Stomach (tissue), 8 donors: ENCODE measurements at regions not wholly inside any gene's neighbourhood (a gene's known extent, or its start where the extent isn't known, plus 50 kb on each side); places are given as distances from the start of the nearest gene placed in this dataset.

ENCODE experiments used
- DNase-seq, 2 donors: peaks; one replicate each; pipeline versions ENCODE4 v3.0.0 to v3.0.0-alpha.2; 2013 to 2019
- H3K27ac ChIP-seq, 5 donors: fragments of 200-600 bp in 4 of 5; sonication (generic) in 4 of 5; one replicate each; pipeline ENCODE4 v1.5.1; 2013 to 2019; ENCODE audit warnings: mild to moderate bottlenecking in 1 of 5, moderate library complexity in 1 of 5
- H3K27me3 ChIP-seq, 3 donors: fragments of 200-600 bp; sonication (generic); one replicate each; pipeline ENCODE4 v1.5.1; 2017 to 2019; ENCODE audit warnings: mixed run types in 1 of 3
- H3K36me3 ChIP-seq, 4 donors: fragments of 200-600 bp; sonication (generic); 1 replicate in 3 of 4; 2 replicates in 1 of 4; pipeline ENCODE4 v1.5.1; 2016 to 2019
- H3K4me1 ChIP-seq, 4 donors: fragments of 200-600 bp; sonication (generic); one replicate each; pipeline ENCODE4 v1.5.1; 2016 to 2019
- H3K4me3 ChIP-seq, 4 donors: fragments of 200-600 bp; sonication (generic) in 3 of 4; one replicate each; pipeline ENCODE4 v1.5.1; 2016 to 2019; ENCODE audit warnings: mild to moderate bottlenecking in 1 of 4
- H3K9me3 ChIP-seq, 4 donors: fragments of 200-600 bp; sonication (generic); one replicate each; pipeline ENCODE4 v1.5.1; 2016 to 2019
- EP300 ChIP-seq: sonication (generic); formaldehyde crosslinking; IDR thresholded peaks from one replicate; pipeline ENCODE4 v1.6.1; 2017; ENCODE audit warnings: antibody characterized with exemption
- POLR2A ChIP-seq, 4 donors: fragments of 450-650 bp; IDR thresholded peaks; one replicate each; pipeline ENCODE4 v1.6.1; 2016; ENCODE audit warnings: antibody characterized with exemption in 4 of 4, control low read depth in 2 of 4, mild to moderate bottlenecking in 1 of 4, moderate library complexity in 1 of 4
- POLR2AphosphoS5 ChIP-seq, 3 donors: sonication (generic); formaldehyde crosslinking; IDR thresholded peaks; one replicate each; pipeline ENCODE4 v1.6.1; 2016; ENCODE audit warnings: antibody characterized with exemption in 3 of 3
- WGBS, 5 donors: extraction: QIAGEN DNeasy Blood & Tissue Kit in 3 of 5; methylation state at CpG; one replicate each; pipeline versions ENCODE4 v1.1.5 to v1.1.7; 2013 to 2018; 5-methylcytosine and 5-hydroxymethylcytosine counted together
- intact Hi-C: fragments of 100-400 bp; cut with DNase I; formaldehyde crosslinking; loops from one replicate; pipeline ENCODE4 v1.15.1; 2023; ENCODE audit warnings: low total_unique reads
- TF ChIP-seq, protein P1 (sequence below), 7 experiments: fragments of 450-650 bp in 4 of 7; fragments of 200-600 bp in 3 of 7; sonication (generic) in 3 of 7; IDR thresholded peaks; one replicate each; pipeline ENCODE4 v1.5.1; 2016 to 2019; ENCODE audit warnings: antibody characterized with exemption in 7 of 7, control low read depth in 2 of 7, mild to moderate bottlenecking in 1 of 7
- donor health status: healthy with polysubstance abuse.
- donor health status: Bipolar disorder and iron deficiency.
- donor health status: healthy.

DNA sequence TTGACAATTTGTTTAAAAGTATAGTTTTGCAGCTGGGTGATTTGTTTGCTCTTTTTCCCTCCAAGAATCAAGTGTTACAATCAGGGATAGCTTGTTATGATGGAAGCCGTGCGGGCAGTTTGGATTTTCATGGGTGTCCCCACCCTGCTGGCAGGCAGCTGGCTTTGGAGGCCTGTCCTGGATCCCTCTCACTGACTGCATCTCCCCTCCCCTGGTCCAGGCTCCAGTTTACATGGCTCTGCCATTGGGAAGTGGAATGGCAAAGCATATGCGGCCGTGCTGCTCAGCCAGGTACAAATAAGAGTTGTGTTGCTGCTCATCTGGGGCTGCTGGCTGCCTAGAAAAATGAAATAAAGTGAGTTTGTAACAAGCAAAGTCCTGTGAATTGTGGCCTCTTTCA is 76.0 kb downstream of the CXCL12 start:
- Histone ChIP-seq H3K27ac (no peak overlapping the region), H3K27me3 (peaks cover 0 to 7% (median 0%) of the 10 kb centered on the region in 3 donors), H3K9me3 (no peaks in the 10 kb centered on the region), H3K4me1 (peaks cover 8 to 14% (median 11%) of the 10 kb centered on the region in 4 donors), H3K4me3 (no peak overlapping the region), H3K36me3 (no peaks in the 10 kb centered on the region)
- TF ChIP-seq, protein P1, sequence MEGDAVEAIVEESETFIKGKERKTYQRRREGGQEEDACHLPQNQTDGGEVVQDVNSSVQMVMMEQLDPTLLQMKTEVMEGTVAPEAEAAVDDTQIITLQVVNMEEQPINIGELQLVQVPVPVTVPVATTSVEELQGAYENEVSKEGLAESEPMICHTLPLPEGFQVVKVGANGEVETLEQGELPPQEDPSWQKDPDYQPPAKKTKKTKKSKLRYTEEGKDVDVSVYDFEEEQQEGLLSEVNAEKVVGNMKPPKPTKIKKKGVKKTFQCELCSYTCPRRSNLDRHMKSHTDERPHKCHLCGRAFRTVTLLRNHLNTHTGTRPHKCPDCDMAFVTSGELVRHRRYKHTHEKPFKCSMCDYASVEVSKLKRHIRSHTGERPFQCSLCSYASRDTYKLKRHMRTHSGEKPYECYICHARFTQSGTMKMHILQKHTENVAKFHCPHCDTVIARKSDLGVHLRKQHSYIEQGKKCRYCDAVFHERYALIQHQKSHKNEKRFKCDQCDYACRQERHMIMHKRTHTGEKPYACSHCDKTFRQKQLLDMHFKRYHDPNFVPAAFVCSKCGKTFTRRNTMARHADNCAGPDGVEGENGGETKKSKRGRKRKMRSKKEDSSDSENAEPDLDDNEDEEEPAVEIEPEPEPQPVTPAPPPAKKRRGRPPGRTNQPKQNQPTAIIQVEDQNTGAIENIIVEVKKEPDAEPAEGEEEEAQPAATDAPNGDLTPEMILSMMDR (IDR thresholded peaks at IDR 0.05) = no peak
- no peak for TF ChIP-seq EP300
- no peak for TF ChIP-seq POLR2A (IDR thresholded peaks at IDR 0.05)
- no peak for TF ChIP-seq POLR2AphosphoS5 (IDR thresholded peaks at IDR 0.05)
- WGBS, 5 donors = 76 to 94% (median 88%) methylated on average over 4 of the region's 4 CpGs
- no peak for DNase-seq
- intact Hi-C loops = no loop called here

- intact Hi-C loops = no loop called here
- TF ChIP-seq, protein P1 (IDR thresholded peaks at IDR 0.05) = no peak
- TF ChIP-seq EP300 (no peak), POLR2AphosphoS5 (IDR thresholded peaks at IDR 0.05) (no peak), POLR2A (IDR thresholded peaks at IDR 0.05) (no peak)
- H3K4me3 ChIP-seq = no peak overlapping the region
- peaks cover 8 to 14% (median 11%) of the 10 kb centered on the region in 4 donors for H3K4me1 ChIP-seq
- H3K36me3 ChIP-seq = no peaks in the 10 kb centered on the region
- 76 to 87% (median 84%) methylated on average over 3 of the region's 3 CpGs for WGBS, 5 donors
- H3K27ac ChIP-seq = no peak overlapping the region
- no peak for DNase-seq
- H3K27me3 ChIP-seq = peaks cover 0 to 7% (median 0%) of the 10 kb centered on the region in 3 donors
- H3K9me3 ChIP-seq = no peaks in the 10 kb centered on the region
These were observed 77.2 kb downstream of the CXCL12 start for GRCh38 chr10:44307691-44308090.

- Histone ChIP-seq H3K4me1 (peaks cover 8 to 14% (median 11%) of the 10 kb centered on the region in 4 donors), H3K9me3 (no peaks in the 10 kb centered on the region), H3K27ac (no peak overlapping the region), H3K36me3 (no peaks in the 10 kb centered on the region), H3K4me3 (no peak overlapping the region), H3K27me3 (peaks cover 0 to 7% (median 0%) of the 10 kb centered on the region in 3 donors)
- intact Hi-C loops = no loop called here
- 62 to 86% (median 77%) methylated on average over 2 of the region's 2 CpGs for WGBS, 5 donors
- DNase-seq = no peak
- no peak for TF ChIP-seq POLR2AphosphoS5 (IDR thresholded peaks at IDR 0.05)
- TF ChIP-seq, protein P1 (IDR thresholded peaks at IDR 0.05) = no peak
- no peak for TF ChIP-seq POLR2A (IDR thresholded peaks at IDR 0.05)
- no peak for TF ChIP-seq EP300
These were observed 78.1 kb downstream of the CXCL12 start for GRCh38 chr10:44306762-44307161.

DNA sequence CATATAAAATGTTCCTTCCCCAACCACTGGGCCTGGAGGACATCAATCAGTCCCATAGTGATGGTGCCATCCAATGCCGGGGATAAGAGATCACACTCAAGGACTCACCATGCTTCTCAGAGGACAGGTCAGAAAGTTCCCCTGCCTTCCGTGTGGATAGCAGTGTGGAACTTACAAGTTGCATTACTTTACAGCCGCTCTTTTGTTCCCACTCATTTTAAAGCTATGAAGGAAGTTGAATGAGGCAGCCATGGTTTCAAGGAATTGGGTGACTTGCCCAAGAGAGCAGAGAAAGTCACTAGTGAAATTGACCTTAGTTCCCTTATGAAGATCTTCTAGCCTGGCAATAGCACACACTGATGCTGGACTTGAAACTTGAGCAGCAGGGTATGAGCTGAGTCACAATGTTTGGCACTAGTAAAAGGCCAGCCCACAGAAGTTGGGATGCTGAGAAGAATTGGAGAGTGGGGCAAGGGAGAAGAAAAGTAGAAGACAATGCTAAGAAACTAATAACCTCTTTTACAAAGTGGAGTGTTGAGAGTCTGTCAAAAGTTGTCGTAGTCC is 78.7 kb downstream of the CXCL12 start:
- Histone ChIP-seq H3K4me1 (peaks cover 7 to 12% (median 8%) of the 10 kb centered on the region in 4 donors), H3K36me3 (no peaks in the 10 kb centered on the region), H3K9me3 (no peaks in the 10 kb centered on the region), H3K27me3 (peaks cover 0 to 7% (median 0%) of the 10 kb centered on the region in 3 donors), H3K27ac (no peak overlapping the region), H3K4me3 (no peak overlapping the region)
- DNase-seq = no peak
- TF ChIP-seq, protein P1 (IDR thresholded peaks at IDR 0.05) = no peak
- no peak for TF ChIP-seq EP300
- TF ChIP-seq POLR2AphosphoS5 (IDR thresholded peaks at IDR 0.05) = no peak
- TF ChIP-seq POLR2A (IDR thresholded peaks at IDR 0.05) = no peak
- 45 to 67% (median 47%) methylated on average over 4 of the region's 4 CpGs for WGBS, 5 donors
- intact Hi-C loops = no loop called here
